Skeletal muscle tissue (tissue), 3 donors: ENCODE measurements at regions not wholly inside any gene's neighbourhood (a gene's known extent, or its start where the extent isn't known, plus 50 kb on each side); places are given as distances from the start of the nearest gene placed in this dataset.

Experiments used
- H3K27ac ChIP-seq: one replicate; pipeline ENCODE4 v1.7.0; 2013; ENCODE audit warnings: mild to moderate bottlenecking, low read depth, low read length, inconsistent platforms
- H3K27me3 ChIP-seq, 3 donors: one replicate each; pipeline ENCODE4 v1.7.0; 2013; ENCODE audit warnings: low read length in 3 of 3; ENCODE audit not compliant: control insufficient read depth in 3 of 3, insufficient read depth in 3 of 3
- H3K36me3 ChIP-seq, 3 donors: one replicate each; pipeline ENCODE4 v1.7.0; 2013; ENCODE audit warnings: low read length in 3 of 3; ENCODE audit not compliant: control insufficient read depth in 3 of 3, insufficient read depth in 3 of 3
- H3K4me1 ChIP-seq, 3 donors: one replicate each; pipeline ENCODE4 v1.7.0; 2013; ENCODE audit warnings: low read length in 3 of 3, mild to moderate bottlenecking in 3 of 3; ENCODE audit not compliant: control insufficient read depth in 3 of 3, insufficient read depth in 3 of 3
- H3K4me3 ChIP-seq, 3 donors: one replicate each; pipeline ENCODE4 v1.7.0; 2013; ENCODE audit warnings: low read length in 3 of 3
- H3K9ac ChIP-seq, 3 donors: one replicate each; pipeline ENCODE4 v1.7.0; 2013; ENCODE audit warnings: low read length in 3 of 3, mild to moderate bottlenecking in 3 of 3, moderate library complexity in 2 of 3, low read depth in 1 of 3
- H3K9me3 ChIP-seq, 3 donors: one replicate each; pipeline ENCODE4 v1.7.0; 2013; ENCODE audit warnings: low read length in 3 of 3; ENCODE audit not compliant: control insufficient read depth in 3 of 3
- donor health status: Osteomylitis.

DNA sequence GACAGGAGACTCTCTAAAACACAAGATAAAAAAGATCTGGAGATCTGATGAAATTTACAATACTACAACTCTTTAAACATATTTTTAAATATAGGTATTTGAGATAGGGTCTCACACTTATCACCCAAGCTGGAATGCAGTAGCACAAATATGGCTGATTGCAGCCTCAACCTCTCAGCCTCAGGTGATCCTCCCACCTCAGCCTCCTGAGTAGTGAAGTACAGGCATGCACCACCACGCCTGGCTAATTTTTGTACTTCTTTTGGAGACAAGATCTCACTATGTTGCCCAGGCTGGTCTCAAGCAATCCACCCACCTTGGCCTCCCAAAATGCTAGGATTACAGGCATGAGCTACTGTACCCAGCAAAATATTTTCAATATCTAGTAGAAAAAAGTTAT, 170.0 kb upstream of the NR5A2 start:
- H3K4me1 ChIP-seq, result no peaks in the 10 kb centered on the region
- H3K27ac ChIP-seq, result no peak overlapping the region
- no peaks in the 10 kb centered on the region for H3K36me3 ChIP-seq
- H3K9ac ChIP-seq, result no peak overlapping the region
- H3K27me3 ChIP-seq, result no peaks in the 10 kb centered on the region
- H3K9me3 ChIP-seq, result no peaks in the 10 kb centered on the region
- no peak overlapping the region for H3K4me3 ChIP-seq

- Histone ChIP-seq H3K4me1 (no peaks in the 10 kb centered on the region), H3K9me3 (no peaks in the 10 kb centered on the region), H3K4me3 (no peak overlapping the region), H3K36me3 (no peaks in the 10 kb centered on the region), H3K27ac (no peak overlapping the region), H3K9ac (no peak overlapping the region), H3K27me3 (no peaks in the 10 kb centered on the region)
Measured at GRCh38 chr1:199858171-199858570, 169.3 kb upstream of the NR5A2 start.

GRCh38 chr1:199858856-199859255, 168.7 kb upstream of the NR5A2 start:
- no peak overlapping the region for H3K4me3 ChIP-seq
- H3K27ac ChIP-seq, result no peak overlapping the region
- no peaks in the 10 kb centered on the region for H3K27me3 ChIP-seq
- H3K4me1 ChIP-seq, result no peaks in the 10 kb centered on the region
- H3K9me3 ChIP-seq, result no peaks in the 10 kb centered on the region
- H3K9ac ChIP-seq, result no peak overlapping the region
- H3K36me3 ChIP-seq, result no peaks in the 10 kb centered on the region

DNA sequence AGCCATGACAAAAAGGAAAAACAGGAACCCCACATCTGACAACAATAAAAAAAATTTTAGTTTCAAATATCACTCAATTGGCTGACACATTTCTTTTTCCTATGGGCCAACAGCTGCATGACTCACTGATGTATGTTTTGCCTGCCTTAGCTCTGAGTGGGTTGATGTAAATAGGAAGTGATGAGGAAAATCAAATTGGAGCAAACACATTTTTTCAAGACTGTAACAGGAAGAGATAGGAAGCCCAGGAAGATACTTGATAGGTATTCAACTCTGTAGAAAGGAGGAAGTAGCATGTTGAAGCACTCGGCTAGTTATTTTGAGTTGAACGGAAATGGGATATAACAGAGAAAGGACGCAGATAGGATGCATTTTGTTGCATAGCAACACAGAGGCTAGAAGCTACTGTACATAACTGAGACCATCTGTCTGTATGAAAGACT, 168.0 kb upstream of the NR5A2 start:
- Histone ChIP-seq H3K27ac (no peak overlapping the region), H3K27me3 (no peaks in the 10 kb centered on the region), H3K9ac (no peak overlapping the region), H3K9me3 (no peaks in the 10 kb centered on the region), H3K36me3 (no peaks in the 10 kb centered on the region), H3K4me3 (no peak overlapping the region), H3K4me1 (no peaks in the 10 kb centered on the region)

GRCh38 chr1:199861020-199861795, 166.3 kb upstream of the NR5A2 start:
- Histone ChIP-seq H3K36me3 (no peaks in the 10 kb centered on the region), H3K4me3 (no peak overlapping the region), H3K9ac (no peak overlapping the region), H3K27me3 (no peaks in the 10 kb centered on the region), H3K27ac (no peak overlapping the region), H3K9me3 (no peaks in the 10 kb centered on the region), H3K4me1 (no peaks in the 10 kb centered on the region)

GRCh38 chr1:199862047-199862446, 165.5 kb upstream of the NR5A2 start:
- Histone ChIP-seq H3K9me3 (no peaks in the 10 kb centered on the region), H3K4me1 (no peaks in the 10 kb centered on the region), H3K4me3 (no peak overlapping the region), H3K27ac (no peak overlapping the region), H3K9ac (no peak overlapping the region), H3K36me3 (no peaks in the 10 kb centered on the region), H3K27me3 (no peaks in the 10 kb centered on the region)

- no peak overlapping the region for H3K27ac ChIP-seq
- no peaks in the 10 kb centered on the region for H3K36me3 ChIP-seq
- H3K9ac ChIP-seq, result no peak overlapping the region
- H3K4me1 ChIP-seq, result no peaks in the 10 kb centered on the region
- no peaks in the 10 kb centered on the region for H3K9me3 ChIP-seq
- no peak overlapping the region for H3K4me3 ChIP-seq
- peaks cover 0 to 3% (median 0%) of the 10 kb centered on the region in 3 donors for H3K27me3 ChIP-seq
Measured at GRCh38 chr1:199866210-199866617, 161.3 kb upstream of the NR5A2 start.

DNA sequence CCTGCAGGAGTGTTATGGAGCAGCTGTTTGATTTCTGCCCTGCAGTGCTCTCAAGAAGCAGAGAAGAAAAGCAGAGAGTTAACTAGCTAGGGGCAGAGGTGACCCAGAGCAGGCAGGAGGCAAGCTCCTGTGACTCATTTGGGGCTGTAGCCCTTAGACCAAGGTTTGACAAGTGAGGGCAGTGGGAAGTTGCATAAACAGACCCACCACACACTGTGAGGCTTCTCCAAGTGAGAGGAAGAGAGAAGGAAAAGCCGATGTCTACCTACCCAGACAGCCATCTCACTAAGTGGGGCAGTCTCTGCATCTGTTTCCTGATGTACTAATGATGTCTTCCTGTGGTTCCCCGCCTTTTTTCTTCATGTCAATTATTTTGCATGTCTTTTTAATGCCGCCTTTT, 159.9 kb upstream of the NR5A2 start:
- no peaks in the 10 kb centered on the region for H3K36me3 ChIP-seq
- H3K9ac ChIP-seq, result no peak overlapping the region
- no peak overlapping the region for H3K4me3 ChIP-seq
- H3K9me3 ChIP-seq, result no peaks in the 10 kb centered on the region
- H3K4me1 ChIP-seq, result no peaks in the 10 kb centered on the region
- H3K27ac ChIP-seq, result no peak overlapping the region
- H3K27me3 ChIP-seq, result peaks cover 0 to 3% (median 0%) of the 10 kb centered on the region in 3 donors

- no peaks in the 10 kb centered on the region for H3K9me3 ChIP-seq
- H3K36me3 ChIP-seq, result no peaks in the 10 kb centered on the region
- peaks cover 0 to 3% (median 3%) of the 10 kb centered on the region in 3 donors for H3K27me3 ChIP-seq
- no peak overlapping the region for H3K27ac ChIP-seq
- H3K4me1 ChIP-seq, result no peaks in the 10 kb centered on the region
- no peak overlapping the region for H3K9ac ChIP-seq
- H3K4me3 ChIP-seq, result no peak overlapping the region
Measured at GRCh38 chr1:199868777-199869176, 158.7 kb upstream of the NR5A2 start.

DNA sequence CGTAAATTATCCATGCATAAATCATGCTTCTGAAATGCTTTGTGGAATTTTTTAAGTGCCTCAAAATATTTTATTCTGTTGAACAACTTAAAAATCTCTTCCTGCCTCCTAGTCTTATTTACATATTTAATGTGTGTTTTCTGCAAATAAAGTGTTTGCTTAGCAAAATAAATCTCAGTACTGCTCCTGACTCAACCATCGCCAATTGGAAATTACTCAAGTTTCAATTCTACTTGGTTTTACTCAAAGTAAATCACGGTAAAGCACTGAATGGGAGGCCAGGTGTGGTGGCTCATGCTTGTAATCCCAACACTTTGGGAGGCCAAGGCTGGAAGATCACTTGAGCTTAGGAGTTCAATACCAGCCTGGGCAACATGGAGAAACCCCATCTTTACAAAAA, 152.2 kb upstream of the NR5A2 start:
- Histone ChIP-seq H3K9me3 (no peaks in the 10 kb centered on the region), H3K4me1 (no peaks in the 10 kb centered on the region), H3K9ac (no peak overlapping the region), H3K27ac (no peak overlapping the region), H3K36me3 (no peaks in the 10 kb centered on the region), H3K4me3 (no peak overlapping the region), H3K27me3 (peaks cover 0 to 3% (median 0%) of the 10 kb centered on the region in 3 donors)
